ENCODE measurements at regions not wholly inside any gene's neighbourhood (a gene's known extent, or its start where the extent isn't known, plus 50 kb on each side); places are given as distances from the start of the nearest gene placed in this dataset.

DNA sequence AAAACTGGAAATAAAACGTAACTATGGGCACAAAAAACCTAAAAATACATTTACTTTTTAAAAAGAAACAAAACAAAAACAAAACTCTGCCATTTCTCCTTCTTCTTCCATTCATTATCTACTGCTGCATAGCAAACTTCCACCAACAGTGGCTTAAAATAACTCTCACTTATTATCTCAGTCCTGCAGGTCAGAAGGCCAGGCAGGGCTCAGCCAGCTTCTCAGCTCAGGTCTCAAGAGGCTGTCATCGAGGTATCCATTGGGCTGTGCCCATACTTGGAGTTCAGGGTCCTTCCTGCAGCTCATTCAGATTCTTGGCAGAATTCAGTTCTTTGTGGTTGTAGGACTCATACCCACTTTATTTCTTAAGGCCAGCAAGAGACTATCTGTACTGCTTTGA is 352.7 kb upstream of the PLD5 start:
- WGBS, 2 experiments (ENCODE audit: extremely low coverage in 1 of 2, insufficient coverage in 1 of 2, insufficient read length in 1 of 2, insufficient replicate concordance in 2 of 2, low coverage in 1 of 2, low lambda C conversion rate in 2 of 2, missing lambda C conversion rate in 1 of 2) = 56% methylated on average over 2 of the region's 2 CpGs; no CpG with 5 or more reads in 1 of the 2 experiments
- Histone ChIP-seq H3K4ac (replicated peaks; ENCODE audit: insufficient read length, low read depth, low read length) (no peak overlapping the region), H4K8ac (ENCODE audit: extremely low read depth, insufficient read depth, low read length) (no peak overlapping the region), H3K23me2 (ENCODE audit: low read depth, low read length) (no peaks in the 10 kb centered on the region; the same call in 1 of the 2 replicates), H4K91ac (replicated peaks; ENCODE audit: insufficient read length, low read length) (no peak overlapping the region), H3K18ac (ENCODE audit: extremely low read depth, low read length) (no peak overlapping the region), H3K36me3 (ENCODE audit: control insufficient read depth in 2 of 4, insufficient read depth in 4 of 4, low read length in 3 of 4) (no peaks in the 10 kb centered on the region), H3K4me2 (ENCODE audit: insufficient read depth in 1 of 2, low read depth in 2 of 2, low read length in 2 of 2) (no peak overlapping the region), H2AFZ (ENCODE audit: low read length) (no peak overlapping the region), H2BK20ac (ENCODE audit: low read length) (no peak overlapping the region), H3K56ac (replicated peaks; ENCODE audit: insufficient read length, low read depth, low read length) (no peak overlapping the region), H4K5ac (ENCODE audit: insufficient read length, low read depth, low read length) (no peak overlapping the region), H2BK5ac (ENCODE audit: low read depth, low read length) (no peak overlapping the region), H2BK12ac (ENCODE audit: low read depth, low read length) (no peak overlapping the region), H3K14ac (ENCODE audit: insufficient read length) (no peak overlapping the region), H3K9ac (replicated peaks in 1 of 4; ENCODE audit: extremely low read depth in 1 of 4, low read depth in 3 of 4, low read length in 3 of 4) (no peak overlapping the region), H3K27ac (ENCODE audit: low read depth, low read length) (no peak overlapping the region), H2BK15ac (ENCODE audit: low read length) (no peak overlapping the region), H3K27me3 (replicated peaks in 1 of 4; ENCODE audit: control insufficient read depth in 3 of 4, extremely low read depth in 1 of 4, insufficient read depth in 3 of 4, low read length in 3 of 4) (no peaks in the 10 kb centered on the region), H3K79me1 (ENCODE audit: low read depth, low read length) (no peaks in the 10 kb centered on the region), H3K4me1 (replicated peaks in 1 of 4; ENCODE audit: control insufficient read depth in 3 of 4, insufficient read depth in 4 of 4, low read length in 3 of 4) (no peaks in the 10 kb centered on the region), H3K9me3 (ENCODE audit: insufficient read depth in 2 of 2, low read depth in 1 of 2, low read length in 1 of 2) (no peaks in the 10 kb centered on the region), H4K20me1 (replicated peaks in 1 of 2; ENCODE audit: control insufficient read depth in 1 of 2, insufficient read depth in 2 of 2, low read length in 2 of 2) (no peaks in the 10 kb centered on the region), H2BK120ac (replicated peaks; ENCODE audit: low read depth, low read length) (no peak overlapping the region), H2AK5ac (ENCODE audit: low read depth, low read length) (no peak overlapping the region), H3K4me3 (ENCODE audit: extremely low read depth in 1 of 4, insufficient read depth in 2 of 4, low read depth in 3 of 4, low read length in 4 of 4) (no peak overlapping the region), H3K79me2 (ENCODE audit: control insufficient read depth in 1 of 2, insufficient read depth in 2 of 2, low read length in 2 of 2) (no peaks in the 10 kb centered on the region), H3K23ac (ENCODE audit: insufficient read length) (no peak overlapping the region)
- POLR2A ChIA-PET (ENCODE audit: partially characterized antibody) = no interaction called here
- FAIRE-seq (no peak), DNase-seq (ENCODE audit: low read depth in 1 of 2, low spot score in 2 of 2) (no peak)
- CTCF ChIA-PET (ENCODE audit: partially characterized antibody) = no interaction called here
- no peak for TF ChIP-seq TCF12 (IDR thresholded peaks at IDR 0.05; ENCODE audit: low read depth, low read length)
- TF ChIP-seq, protein P1, sequence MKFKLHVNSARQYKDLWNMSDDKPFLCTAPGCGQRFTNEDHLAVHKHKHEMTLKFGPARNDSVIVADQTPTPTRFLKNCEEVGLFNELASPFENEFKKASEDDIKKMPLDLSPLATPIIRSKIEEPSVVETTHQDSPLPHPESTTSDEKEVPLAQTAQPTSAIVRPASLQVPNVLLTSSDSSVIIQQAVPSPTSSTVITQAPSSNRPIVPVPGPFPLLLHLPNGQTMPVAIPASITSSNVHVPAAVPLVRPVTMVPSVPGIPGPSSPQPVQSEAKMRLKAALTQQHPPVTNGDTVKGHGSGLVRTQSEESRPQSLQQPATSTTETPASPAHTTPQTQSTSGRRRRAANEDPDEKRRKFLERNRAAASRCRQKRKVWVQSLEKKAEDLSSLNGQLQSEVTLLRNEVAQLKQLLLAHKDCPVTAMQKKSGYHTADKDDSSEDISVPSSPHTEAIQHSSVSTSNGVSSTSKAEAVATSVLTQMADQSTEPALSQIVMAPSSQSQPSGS (IDR thresholded peaks at IDR 0.05; ENCODE audit: low read length) = no peak
- TF ChIP-seq RNF2 (IDR thresholded peaks at IDR 0.05; ENCODE audit: borderline replicate concordance, low read depth, low read length, missing control alignments, poor library complexity, severe bottlenecking) = no peak
- no peak for TF ChIP-seq GABPA (IDR thresholded peaks at IDR 0.05; ENCODE audit: borderline replicate concordance, insufficient read depth, low read length)
- TF ChIP-seq EZH2 (IDR thresholded peaks at IDR 0.05; ENCODE audit: low read depth, low read length, severe bottlenecking) = no peak
- no peak for TF ChIP-seq POLR2AphosphoS5 (IDR thresholded peaks at IDR 0.05; ENCODE audit: low read depth, low read length)
- TF ChIP-seq JUN (IDR thresholded peaks at IDR 0.05; ENCODE audit: low read depth, low read length) = no peak
- no peak for TF ChIP-seq SP2 (IDR thresholded peaks at IDR 0.05; ENCODE audit: low read length)
- TF ChIP-seq CTCF (IDR thresholded peaks at IDR 0.05; ENCODE audit: control extremely low read depth in 1 of 3, insufficient read depth in 1 of 3, low read depth in 1 of 3, low read length in 3 of 3) = no peak
- TF ChIP-seq TAF1 (IDR thresholded peaks at IDR 0.05; ENCODE audit: low read depth, low read length) = no peak
- no peak for TF ChIP-seq ZNF274 (IDR thresholded peaks at IDR 0.05; ENCODE audit: borderline replicate concordance, extremely low read depth, low read length)
